Caco-2 (cell line): ENCODE measurements at regions not wholly inside any gene's neighbourhood (a gene's known extent, or its start where the extent isn't known, plus 50 kb on each side); places are given as distances from the start of the nearest gene placed in this dataset.

Experiments used
- BruUV-seq: library from RNA; stranded (reverse); fragments of 400-500 nt; replicated peaks from 2 replicates; lab custom pipeline; 2021; lab: Mats Ljungman, UMichigan
- CTCF ChIA-PET: fragments of 300-600 bp; sonication (Branson Sonifier 250); formaldehyde crosslinking; loops from one replicate; lab custom pipeline; 2022; ENCODE audit warnings: antibody characterized with exemption; lab: Charles Lee
- POLR2A ChIA-PET: fragments of 300-600 bp; sonication (Branson Sonifier 250); formaldehyde crosslinking; loops from one replicate; lab custom pipeline; 2022; ENCODE audit warnings: antibody characterized with exemption; lab: Charles Lee
- DNase-seq, 2 experiments: peaks; one replicate each; pipeline versions ENCODE4 v3.0.0 to v3.0.0-alpha.2; 2020 to 2022
- H3K27me3 ChIP-seq: replicated peaks from 2 replicates; pipeline ENCODE4 v1.6.0; 2011; ENCODE audit warnings: low read length; ENCODE audit not compliant: control insufficient read depth, insufficient read depth
- H3K36me3 ChIP-seq: 2 replicates; pipeline ENCODE4 v1.5.1; 2011; ENCODE audit warnings: low read length; ENCODE audit not compliant: control insufficient read depth, insufficient read depth
- H3K4me1 ChIP-seq: fragments of 250-450 bp; sonication (Bioruptor Pico); 2 replicates; pipeline ENCODE4 v1.5.1; 2020; ENCODE audit warnings: mild to moderate bottlenecking
- H3K4me3 ChIP-seq: 2 replicates; pipeline ENCODE4 v1.5.1; 2011; ENCODE audit warnings: low read depth, mild to moderate bottlenecking, control low read depth, low read length
- H3K9me3 ChIP-seq: fragments of 250-450 bp; sonication (Bioruptor Pico); 2 replicates; pipeline ENCODE4 v1.5.1; 2020; ENCODE audit warnings: mild to moderate bottlenecking, moderate library complexity
- H3K27ac Mint-ChIP-seq: one replicate; pipeline ENCODE4 v1.8.0; 2022; ENCODE audit warnings: mixed read lengths; ENCODE audit not compliant: unreplicated experiment
- H3K27me3 Mint-ChIP-seq: one replicate; pipeline ENCODE4 v1.8.0; 2022; ENCODE audit warnings: mixed read lengths; ENCODE audit not compliant: insufficient read depth, unreplicated experiment
- H3K36me3 Mint-ChIP-seq: one replicate; pipeline ENCODE4 v1.8.0; 2022; ENCODE audit warnings: mild to moderate bottlenecking, mixed read lengths; ENCODE audit not compliant: insufficient read depth, unreplicated experiment
- H3K4me1 Mint-ChIP-seq: one replicate; pipeline ENCODE4 v1.8.0; 2022; ENCODE audit warnings: low read depth, mixed read lengths; ENCODE audit not compliant: unreplicated experiment
- H3K4me3 Mint-ChIP-seq: one replicate; pipeline ENCODE4 v1.8.0; 2022; ENCODE audit warnings: mild to moderate bottlenecking, moderate library complexity, mixed read lengths; ENCODE audit not compliant: unreplicated experiment
- H3K9me3 Mint-ChIP-seq: one replicate; pipeline ENCODE4 v1.8.0; 2022; ENCODE audit warnings: mixed read lengths; ENCODE audit not compliant: unreplicated experiment
- intact Hi-C: fragments of 100-400 bp; cut with micrococcal nuclease; formaldehyde crosslinking; loops from one replicate; pipeline ENCODE4 v1.10.0; 2022; ENCODE audit not compliant: unreplicated experiment
- TF ChIP-seq, protein P1 (sequence below), 2 experiments: fragments of 200-600 bp in 1 of 2; IDR thresholded peaks; 1 replicate in 1 of 2; 2 replicates in 1 of 2; pipeline versions ENCODE4 v1.5.1 to v1.8.0; 2011 to 2022; ENCODE audit warnings: antibody characterized with exemption in 1 of 2, control low read depth in 1 of 2, inconsistent platforms in 1 of 2, low read depth in 1 of 2, low read length in 1 of 2, mild to moderate bottlenecking in 1 of 2, moderate library complexity in 1 of 2; ENCODE audit not compliant: insufficient read depth in 1 of 2, severe bottlenecking in 1 of 2, unreplicated experiment in 1 of 2

DNA sequence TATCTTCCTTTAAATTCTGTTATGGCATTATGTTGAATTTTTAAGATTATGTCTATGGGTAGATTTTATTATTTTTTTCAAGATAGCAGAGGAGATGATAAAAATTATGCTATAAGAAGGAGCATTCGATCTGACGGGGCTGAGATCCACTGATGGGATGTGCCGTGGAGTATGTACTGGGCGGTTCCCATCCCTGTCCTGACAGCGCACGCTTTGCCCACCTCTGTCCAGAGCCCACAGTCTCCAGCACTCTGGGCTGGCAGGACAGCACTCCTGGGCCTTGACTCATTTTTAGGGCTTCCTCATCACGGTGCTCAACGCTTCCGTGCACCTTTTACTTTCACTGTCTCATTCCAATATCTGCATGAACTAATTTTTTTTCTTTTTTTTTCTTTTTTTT lies 235.5 kb downstream of the TEX29 start:
- H3K4me3 ChIP-seq = no peak overlapping the region
- Mint-ChIP-seq H3K4me1 (no peaks in the 10 kb centered on the region), H3K27ac (no peak overlapping the region), H3K9me3 (no peaks in the 10 kb centered on the region), H3K36me3 (no peaks in the 10 kb centered on the region), H3K27me3 (peaks cover 15% of the 10 kb centered on the region), H3K4me3 (no peak overlapping the region)
- no peaks in the 10 kb centered on the region for H3K27me3 ChIP-seq
- TF ChIP-seq, protein P1, sequence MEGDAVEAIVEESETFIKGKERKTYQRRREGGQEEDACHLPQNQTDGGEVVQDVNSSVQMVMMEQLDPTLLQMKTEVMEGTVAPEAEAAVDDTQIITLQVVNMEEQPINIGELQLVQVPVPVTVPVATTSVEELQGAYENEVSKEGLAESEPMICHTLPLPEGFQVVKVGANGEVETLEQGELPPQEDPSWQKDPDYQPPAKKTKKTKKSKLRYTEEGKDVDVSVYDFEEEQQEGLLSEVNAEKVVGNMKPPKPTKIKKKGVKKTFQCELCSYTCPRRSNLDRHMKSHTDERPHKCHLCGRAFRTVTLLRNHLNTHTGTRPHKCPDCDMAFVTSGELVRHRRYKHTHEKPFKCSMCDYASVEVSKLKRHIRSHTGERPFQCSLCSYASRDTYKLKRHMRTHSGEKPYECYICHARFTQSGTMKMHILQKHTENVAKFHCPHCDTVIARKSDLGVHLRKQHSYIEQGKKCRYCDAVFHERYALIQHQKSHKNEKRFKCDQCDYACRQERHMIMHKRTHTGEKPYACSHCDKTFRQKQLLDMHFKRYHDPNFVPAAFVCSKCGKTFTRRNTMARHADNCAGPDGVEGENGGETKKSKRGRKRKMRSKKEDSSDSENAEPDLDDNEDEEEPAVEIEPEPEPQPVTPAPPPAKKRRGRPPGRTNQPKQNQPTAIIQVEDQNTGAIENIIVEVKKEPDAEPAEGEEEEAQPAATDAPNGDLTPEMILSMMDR (IDR thresholded peaks at IDR 0.05; ENCODE audit: insufficient read depth in 1 of 2, low read depth in 1 of 2, low read length in 1 of 2, severe bottlenecking in 1 of 2, unreplicated experiment in 1 of 2) = no peak
- H3K9me3 ChIP-seq = no peaks in the 10 kb centered on the region
- no peak for DNase-seq
- no peaks in the 10 kb centered on the region for H3K36me3 ChIP-seq
- H3K4me1 ChIP-seq = no peaks in the 10 kb centered on the region
- POLR2A ChIA-PET = no interaction called here
- BruUV-seq = no TSS peak
- CTCF ChIA-PET = no interaction called here
- intact Hi-C loops = no loop called here

DNA sequence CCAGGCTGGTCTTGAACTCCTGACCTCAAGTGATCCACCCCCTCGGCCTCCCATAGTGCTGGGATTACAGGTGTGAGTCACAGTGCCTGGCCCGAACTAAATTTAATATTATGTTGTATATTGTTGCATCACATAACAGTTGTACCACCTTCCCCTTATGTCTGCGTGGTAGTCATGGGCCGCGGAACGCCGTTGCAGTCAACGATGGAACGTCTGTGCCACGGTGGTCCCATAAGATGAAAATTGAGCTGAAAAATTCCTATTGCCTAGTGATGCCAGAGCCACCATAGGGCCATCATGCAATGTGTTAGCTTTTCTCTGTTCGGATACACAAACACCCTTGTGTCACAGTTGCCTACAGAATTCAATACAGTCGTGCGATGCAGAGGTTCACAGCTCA lies 236.1 kb downstream of the TEX29 start:
- no peaks in the 10 kb centered on the region for H3K4me1 ChIP-seq
- BruUV-seq = no TSS peak
- H3K36me3 Mint-ChIP-seq = no peaks in the 10 kb centered on the region
- POLR2A ChIA-PET = no interaction called here
- no peaks in the 10 kb centered on the region for H3K27me3 ChIP-seq
- no peaks in the 10 kb centered on the region for H3K36me3 ChIP-seq
- H3K4me1 Mint-ChIP-seq = no peaks in the 10 kb centered on the region
- DNase-seq = no peak
- no peak overlapping the region for H3K27ac Mint-ChIP-seq
- intact Hi-C loops = no loop called here
- TF ChIP-seq, protein P1 (IDR thresholded peaks at IDR 0.05; ENCODE audit: insufficient read depth in 1 of 2, low read depth in 1 of 2, low read length in 1 of 2, severe bottlenecking in 1 of 2, unreplicated experiment in 1 of 2) = no peak
- H3K4me3 ChIP-seq = no peak overlapping the region
- CTCF ChIA-PET = no interaction called here
- no peaks in the 10 kb centered on the region for H3K9me3 ChIP-seq
- H3K9me3 Mint-ChIP-seq = no peaks in the 10 kb centered on the region
- peaks cover 19% of the 10 kb centered on the region for H3K27me3 Mint-ChIP-seq
- no peak overlapping the region for H3K4me3 Mint-ChIP-seq

DNA sequence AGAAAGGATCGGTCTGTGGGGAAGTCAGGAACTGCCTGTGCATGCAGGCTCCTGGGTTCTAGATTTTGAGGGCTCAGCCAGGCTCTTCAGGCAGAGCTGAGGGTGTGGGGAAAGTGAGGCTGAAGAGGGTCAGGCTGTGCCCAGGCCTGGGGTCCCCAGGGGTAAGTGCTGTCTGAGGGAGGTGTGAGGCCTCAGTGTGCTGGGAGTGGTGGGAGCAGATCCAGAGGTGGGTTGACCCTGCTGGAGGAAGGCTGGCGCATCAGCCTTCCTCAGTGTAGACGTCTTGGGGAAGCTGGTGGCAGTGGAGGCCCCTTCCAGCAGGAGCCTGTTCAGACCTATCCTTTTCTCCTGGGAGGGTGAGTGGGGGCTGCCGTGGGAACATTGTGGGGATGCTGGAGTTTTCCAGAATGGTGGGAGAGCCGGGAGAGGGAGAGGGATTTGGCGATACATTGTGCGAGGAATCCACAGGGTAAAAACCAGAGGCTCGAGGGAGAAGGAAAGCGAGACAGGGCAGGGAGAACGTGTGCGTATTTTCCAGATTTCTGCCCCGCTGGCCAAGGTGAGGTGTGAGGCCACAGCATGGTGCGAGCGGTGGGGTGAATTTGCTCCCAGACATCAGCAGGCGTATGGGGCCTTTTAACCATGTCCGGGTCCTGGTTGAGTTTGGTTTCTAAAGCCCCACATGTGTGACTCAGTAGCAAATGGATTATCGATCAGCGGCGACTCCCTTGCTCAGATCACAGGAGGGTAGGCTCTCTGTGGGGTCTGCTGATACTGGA lies 237.7 kb downstream of the TEX29 start:
- no peak overlapping the region for H3K27ac Mint-ChIP-seq
- ChIA-PET POLR2A (no interaction called here), CTCF (no interaction called here)
- no peaks in the 10 kb centered on the region for H3K36me3 Mint-ChIP-seq
- no peaks in the 10 kb centered on the region for H3K9me3 ChIP-seq
- TF ChIP-seq, protein P1 (IDR thresholded peaks at IDR 0.05; ENCODE audit: insufficient read depth in 1 of 2, low read depth in 1 of 2, low read length in 1 of 2, severe bottlenecking in 1 of 2, unreplicated experiment in 1 of 2) = no peak
- no peaks in the 10 kb centered on the region; the same call in 1 of the 2 replicates for H3K27me3 ChIP-seq
- no peaks in the 10 kb centered on the region for H3K4me1 Mint-ChIP-seq
- no peaks in the 10 kb centered on the region for H3K36me3 ChIP-seq
- H3K4me1 ChIP-seq = no peaks in the 10 kb centered on the region
- intact Hi-C loops = no loop called here
- H3K27me3 Mint-ChIP-seq = peaks cover 21% of the 10 kb centered on the region
- no TSS peak for BruUV-seq
- no peak for DNase-seq
- no peak overlapping the region for H3K4me3 ChIP-seq
- H3K9me3 Mint-ChIP-seq = no peaks in the 10 kb centered on the region
- H3K4me3 Mint-ChIP-seq = no peak overlapping the region
